ENCODE measurements at regions not wholly inside any gene's neighbourhood (a gene's known extent, or its start where the extent isn't known, plus 50 kb on each side); places are given as distances from the start of the nearest gene placed in this dataset.

- TF ChIP-seq CTCF (IDR thresholded peaks at IDR 0.05), result no peak
- no peak for TF ChIP-seq POLR2A (IDR thresholded peaks at IDR 0.05)
These were observed 690.9 kb downstream of the SLITRK6 start for GRCh38 chr13:85108356-85108755.
